ENCODE measurements at regions not wholly inside any gene's neighbourhood (a gene's known extent, or its start where the extent isn't known, plus 50 kb on each side); places are given as distances from the start of the nearest gene placed in this dataset.

DNA sequence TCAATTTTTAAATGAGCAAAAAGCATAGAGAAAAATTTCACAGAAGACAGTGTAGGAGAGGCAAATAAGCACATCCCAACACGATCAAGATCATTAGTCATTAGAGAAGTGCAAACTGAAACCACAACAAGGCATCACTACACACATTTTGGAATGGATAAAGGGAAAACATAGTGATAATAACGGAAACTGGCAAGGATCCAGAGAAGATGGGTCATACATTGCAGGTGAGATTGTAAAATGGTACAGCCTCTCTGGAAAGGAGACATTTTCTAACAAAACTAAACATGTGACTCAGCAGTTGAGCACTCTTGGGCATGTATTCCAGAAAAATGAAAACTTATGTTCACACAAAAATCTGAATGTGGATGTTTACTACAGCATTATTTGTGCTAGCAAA is 98.3 kb upstream of the TMEM17 start:
- no peak for TF ChIP-seq POLR2AphosphoS5 (IDR thresholded peaks at IDR 0.05; ENCODE audit: borderline replicate concordance, low read depth, low read length)
- no peak for TF ChIP-seq EZH2 (IDR thresholded peaks at IDR 0.05)

Data from SK-N-MC (cell line).